Caco-2 (cell line): ENCODE measurements at regions not wholly inside any gene's neighbourhood (a gene's known extent, or its start where the extent isn't known, plus 50 kb on each side); places are given as distances from the start of the nearest gene placed in this dataset.

Experiments used
- BruUV-seq: library from RNA; stranded (reverse); fragments of 400-500 nt; replicated peaks from 2 replicates; lab custom pipeline; 2021; lab: Mats Ljungman, UMichigan
- CTCF ChIA-PET: fragments of 300-600 bp; sonication (Branson Sonifier 250); formaldehyde crosslinking; loops from one replicate; lab custom pipeline; 2022; ENCODE audit warnings: antibody characterized with exemption; lab: Charles Lee
- POLR2A ChIA-PET: fragments of 300-600 bp; sonication (Branson Sonifier 250); formaldehyde crosslinking; loops from one replicate; lab custom pipeline; 2022; ENCODE audit warnings: antibody characterized with exemption; lab: Charles Lee
- DNase-seq, 2 experiments: peaks; one replicate each; pipeline versions ENCODE4 v3.0.0 to v3.0.0-alpha.2; 2020 to 2022
- H3K27me3 ChIP-seq: replicated peaks from 2 replicates; pipeline ENCODE4 v1.6.0; 2011; ENCODE audit warnings: low read length; ENCODE audit not compliant: control insufficient read depth, insufficient read depth
- H3K36me3 ChIP-seq: 2 replicates; pipeline ENCODE4 v1.5.1; 2011; ENCODE audit warnings: low read length; ENCODE audit not compliant: control insufficient read depth, insufficient read depth
- H3K4me1 ChIP-seq: fragments of 250-450 bp; sonication (Bioruptor Pico); 2 replicates; pipeline ENCODE4 v1.5.1; 2020; ENCODE audit warnings: mild to moderate bottlenecking
- H3K4me3 ChIP-seq: 2 replicates; pipeline ENCODE4 v1.5.1; 2011; ENCODE audit warnings: low read depth, mild to moderate bottlenecking, control low read depth, low read length
- H3K9me3 ChIP-seq: fragments of 250-450 bp; sonication (Bioruptor Pico); 2 replicates; pipeline ENCODE4 v1.5.1; 2020; ENCODE audit warnings: mild to moderate bottlenecking, moderate library complexity
- H3K27ac Mint-ChIP-seq: one replicate; pipeline ENCODE4 v1.8.0; 2022; ENCODE audit warnings: mixed read lengths; ENCODE audit not compliant: unreplicated experiment
- H3K27me3 Mint-ChIP-seq: one replicate; pipeline ENCODE4 v1.8.0; 2022; ENCODE audit warnings: mixed read lengths; ENCODE audit not compliant: insufficient read depth, unreplicated experiment
- H3K36me3 Mint-ChIP-seq: one replicate; pipeline ENCODE4 v1.8.0; 2022; ENCODE audit warnings: mild to moderate bottlenecking, mixed read lengths; ENCODE audit not compliant: insufficient read depth, unreplicated experiment
- H3K4me1 Mint-ChIP-seq: one replicate; pipeline ENCODE4 v1.8.0; 2022; ENCODE audit warnings: low read depth, mixed read lengths; ENCODE audit not compliant: unreplicated experiment
- H3K4me3 Mint-ChIP-seq: one replicate; pipeline ENCODE4 v1.8.0; 2022; ENCODE audit warnings: mild to moderate bottlenecking, moderate library complexity, mixed read lengths; ENCODE audit not compliant: unreplicated experiment
- H3K9me3 Mint-ChIP-seq: one replicate; pipeline ENCODE4 v1.8.0; 2022; ENCODE audit warnings: mixed read lengths; ENCODE audit not compliant: unreplicated experiment
- intact Hi-C: fragments of 100-400 bp; cut with micrococcal nuclease; formaldehyde crosslinking; loops from one replicate; pipeline ENCODE4 v1.10.0; 2022; ENCODE audit not compliant: unreplicated experiment
- TF ChIP-seq, protein P1 (sequence below), 2 experiments: fragments of 200-600 bp in 1 of 2; IDR thresholded peaks; 1 replicate in 1 of 2; 2 replicates in 1 of 2; pipeline versions ENCODE4 v1.5.1 to v1.8.0; 2011 to 2022; ENCODE audit warnings: antibody characterized with exemption in 1 of 2, control low read depth in 1 of 2, inconsistent platforms in 1 of 2, low read depth in 1 of 2, low read length in 1 of 2, mild to moderate bottlenecking in 1 of 2, moderate library complexity in 1 of 2; ENCODE audit not compliant: insufficient read depth in 1 of 2, severe bottlenecking in 1 of 2, unreplicated experiment in 1 of 2

- H3K4me3 ChIP-seq: no peak overlapping the region
- no peaks in the 10 kb centered on the region for H3K27me3 ChIP-seq
- no peaks in the 10 kb centered on the region for H3K4me1 ChIP-seq
- H3K27me3 Mint-ChIP-seq: peaks cover 2% of the 10 kb centered on the region
- no peaks in the 10 kb centered on the region for H3K36me3 ChIP-seq
- no peak for DNase-seq
- intact Hi-C loops: no loop called here
- H3K4me3 Mint-ChIP-seq: no peak overlapping the region
- no peaks in the 10 kb centered on the region; the same call in 1 of the 2 replicates for H3K9me3 ChIP-seq
- no peaks in the 10 kb centered on the region for H3K4me1 Mint-ChIP-seq
- TF ChIP-seq, protein P1, sequence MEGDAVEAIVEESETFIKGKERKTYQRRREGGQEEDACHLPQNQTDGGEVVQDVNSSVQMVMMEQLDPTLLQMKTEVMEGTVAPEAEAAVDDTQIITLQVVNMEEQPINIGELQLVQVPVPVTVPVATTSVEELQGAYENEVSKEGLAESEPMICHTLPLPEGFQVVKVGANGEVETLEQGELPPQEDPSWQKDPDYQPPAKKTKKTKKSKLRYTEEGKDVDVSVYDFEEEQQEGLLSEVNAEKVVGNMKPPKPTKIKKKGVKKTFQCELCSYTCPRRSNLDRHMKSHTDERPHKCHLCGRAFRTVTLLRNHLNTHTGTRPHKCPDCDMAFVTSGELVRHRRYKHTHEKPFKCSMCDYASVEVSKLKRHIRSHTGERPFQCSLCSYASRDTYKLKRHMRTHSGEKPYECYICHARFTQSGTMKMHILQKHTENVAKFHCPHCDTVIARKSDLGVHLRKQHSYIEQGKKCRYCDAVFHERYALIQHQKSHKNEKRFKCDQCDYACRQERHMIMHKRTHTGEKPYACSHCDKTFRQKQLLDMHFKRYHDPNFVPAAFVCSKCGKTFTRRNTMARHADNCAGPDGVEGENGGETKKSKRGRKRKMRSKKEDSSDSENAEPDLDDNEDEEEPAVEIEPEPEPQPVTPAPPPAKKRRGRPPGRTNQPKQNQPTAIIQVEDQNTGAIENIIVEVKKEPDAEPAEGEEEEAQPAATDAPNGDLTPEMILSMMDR (IDR thresholded peaks at IDR 0.05; ENCODE audit: insufficient read depth in 1 of 2, low read depth in 1 of 2, low read length in 1 of 2, severe bottlenecking in 1 of 2, unreplicated experiment in 1 of 2): no peak
- ChIA-PET CTCF (no interaction called here), POLR2A (no interaction called here)
- H3K36me3 Mint-ChIP-seq: no peaks in the 10 kb centered on the region
- peaks cover 18% of the 10 kb centered on the region for H3K9me3 Mint-ChIP-seq
- H3K27ac Mint-ChIP-seq: no peak overlapping the region
- BruUV-seq: no TSS peak
These were observed 560.2 kb downstream of the TCERG1L start for GRCh38 chr10:130751106-130751840.

- H3K27ac Mint-ChIP-seq: no peak overlapping the region
- intact Hi-C loops: no loop called here
- no peaks in the 10 kb centered on the region for H3K36me3 ChIP-seq
- no peak overlapping the region for H3K4me3 ChIP-seq
- ChIA-PET POLR2A (no interaction called here), CTCF (no interaction called here)
- no peaks in the 10 kb centered on the region; the same call in 1 of the 2 replicates for H3K9me3 ChIP-seq
- no peaks in the 10 kb centered on the region for H3K27me3 ChIP-seq
- peaks cover 2% of the 10 kb centered on the region for H3K27me3 Mint-ChIP-seq
- no TSS peak for BruUV-seq
- H3K9me3 Mint-ChIP-seq: peaks cover 18% of the 10 kb centered on the region
- TF ChIP-seq, protein P1 (IDR thresholded peaks at IDR 0.05; ENCODE audit: insufficient read depth in 1 of 2, low read depth in 1 of 2, low read length in 1 of 2, severe bottlenecking in 1 of 2, unreplicated experiment in 1 of 2): no peak
- no peaks in the 10 kb centered on the region for H3K4me1 Mint-ChIP-seq
- DNase-seq: peak in 1 of 2 experiments; percentile 9
- H3K4me3 Mint-ChIP-seq: no peak overlapping the region
- H3K36me3 Mint-ChIP-seq: no peaks in the 10 kb centered on the region
- no peaks in the 10 kb centered on the region for H3K4me1 ChIP-seq
These were observed 559.7 kb downstream of the TCERG1L start for GRCh38 chr10:130751851-130752250.

- Mint-ChIP-seq H3K9me3 (peaks cover 18% of the 10 kb centered on the region), H3K27me3 (peaks cover 2% of the 10 kb centered on the region), H3K4me1 (no peaks in the 10 kb centered on the region), H3K4me3 (no peak overlapping the region), H3K36me3 (no peaks in the 10 kb centered on the region), H3K27ac (no peak overlapping the region)
- BruUV-seq: no TSS peak
- Histone ChIP-seq H3K9me3 (no peaks in the 10 kb centered on the region; the same call in 1 of the 2 replicates), H3K4me1 (no peaks in the 10 kb centered on the region), H3K36me3 (no peaks in the 10 kb centered on the region), H3K27me3 (no peaks in the 10 kb centered on the region), H3K4me3 (no peak overlapping the region)
- intact Hi-C loops: no loop called here
- CTCF ChIA-PET: no interaction called here
- POLR2A ChIA-PET: no interaction called here
- TF ChIP-seq, protein P1 (IDR thresholded peaks at IDR 0.05; ENCODE audit: insufficient read depth in 1 of 2, low read depth in 1 of 2, low read length in 1 of 2, severe bottlenecking in 1 of 2, unreplicated experiment in 1 of 2): no peak
- no peak for DNase-seq
These were observed 554.9 kb downstream of the TCERG1L start for GRCh38 chr10:130756651-130757050.
